ENCODE measurements at regions not wholly inside any gene's neighbourhood (a gene's known extent, or its start where the extent isn't known, plus 50 kb on each side); places are given as distances from the start of the nearest gene placed in this dataset.

- Histone ChIP-seq H3K23me2 (ENCODE audit: low read depth, low read length) (no peaks in the 10 kb centered on the region), H3K79me2 (ENCODE audit: control insufficient read depth in 1 of 2, insufficient read depth in 2 of 2, low read length in 2 of 2) (no peaks in the 10 kb centered on the region), H3K79me1 (ENCODE audit: low read depth, low read length) (no peaks in the 10 kb centered on the region), H3K36me3 (ENCODE audit: control insufficient read depth in 2 of 4, insufficient read depth in 4 of 4, low read length in 3 of 4) (no peaks in the 10 kb centered on the region), H4K5ac (ENCODE audit: insufficient read length, low read depth, low read length) (no peak overlapping the region), H3K4me3 (ENCODE audit: extremely low read depth in 1 of 4, insufficient read depth in 2 of 4, low read depth in 3 of 4, low read length in 4 of 4) (no peak overlapping the region), H2BK15ac (ENCODE audit: low read length) (no peak overlapping the region), H3K23ac (ENCODE audit: insufficient read length) (no peak overlapping the region), H4K91ac (replicated peaks; ENCODE audit: insufficient read length, low read length) (no peak overlapping the region), H2AK5ac (ENCODE audit: low read depth, low read length) (no peak overlapping the region), H3K27me3 (replicated peaks in 1 of 4; ENCODE audit: control insufficient read depth in 3 of 4, extremely low read depth in 1 of 4, insufficient read depth in 3 of 4, low read length in 3 of 4) (no peaks in the 10 kb centered on the region), H2BK20ac (ENCODE audit: low read length) (no peak overlapping the region), H3K56ac (replicated peaks; ENCODE audit: insufficient read length, low read depth, low read length) (no peak overlapping the region), H3K9me3 (ENCODE audit: insufficient read depth in 2 of 2, low read depth in 1 of 2, low read length in 1 of 2) (no peaks in the 10 kb centered on the region), H3K14ac (ENCODE audit: insufficient read length) (no peak overlapping the region), H2BK5ac (ENCODE audit: low read depth, low read length) (no peak overlapping the region), H3K4me2 (ENCODE audit: insufficient read depth in 1 of 2, low read depth in 2 of 2, low read length in 2 of 2) (no peak overlapping the region), H3K18ac (ENCODE audit: extremely low read depth, low read length) (no peak overlapping the region), H4K20me1 (replicated peaks in 1 of 2; ENCODE audit: control insufficient read depth in 1 of 2, insufficient read depth in 2 of 2, low read length in 2 of 2) (no peaks in the 10 kb centered on the region), H4K8ac (ENCODE audit: extremely low read depth, insufficient read depth, low read length) (no peak overlapping the region), H2BK12ac (ENCODE audit: low read depth, low read length) (0 out of 2 replicates have a peak overlapping the region, but pooled peaks have one; percentile 28), H2AFZ (ENCODE audit: low read length) (no peak overlapping the region), H2BK120ac (replicated peaks; ENCODE audit: low read depth, low read length) (no peak overlapping the region), H3K4ac (replicated peaks; ENCODE audit: insufficient read length, low read depth, low read length) (no peak overlapping the region), H3K9ac (replicated peaks in 1 of 4; ENCODE audit: extremely low read depth in 1 of 4, low read depth in 3 of 4, low read length in 3 of 4) (no peak overlapping the region), H3K27ac (ENCODE audit: low read depth, low read length) (no peak overlapping the region), H3K4me1 (replicated peaks in 1 of 4; ENCODE audit: control insufficient read depth in 3 of 4, insufficient read depth in 4 of 4, low read length in 3 of 4) (no peaks in the 10 kb centered on the region)
- DNase-seq (ENCODE audit: low read depth in 1 of 2, low spot score in 2 of 2), result peak in 1 of 2 experiments; percentile 8
- TF ChIP-seq RFX5 (IDR thresholded peaks at IDR 0.05; ENCODE audit: borderline replicate concordance, low read depth, low read length) (no peak), JUN (IDR thresholded peaks at IDR 0.05; ENCODE audit: low read depth, low read length) (no peak), CHD2 (IDR thresholded peaks at IDR 0.05; ENCODE audit: low read length) (no peak), PHF8 (conservative IDR thresholded peaks at IDR 0.05; ENCODE audit: low read depth, low read length) (no peak), KDM1A (IDR thresholded peaks at IDR 0.05; ENCODE audit: borderline replicate concordance, low read length) (no peak)
- WGBS, 2 experiments (ENCODE audit: extremely low coverage in 1 of 2, insufficient coverage in 1 of 2, insufficient read length in 1 of 2, insufficient replicate concordance in 2 of 2, low coverage in 1 of 2, low lambda C conversion rate in 2 of 2, missing lambda C conversion rate in 1 of 2), result 92% methylated on average over 1 of the region's 1 CpG; no CpG with 5 or more reads in 1 of the 2 experiments
- ChIA-PET CTCF (ENCODE audit: partially characterized antibody) (no interaction called here), POLR2A (ENCODE audit: partially characterized antibody) (no interaction called here)
- no peak for FAIRE-seq
These were observed 121.8 kb upstream of the SERPINE2 start for GRCh38 chr2:224160917-224161316.
